ENCODE measurements at regions not wholly inside any gene's neighbourhood (a gene's known extent, or its start where the extent isn't known, plus 50 kb on each side); places are given as distances from the start of the nearest gene placed in this dataset.
"Not testable (repeated sequence)": the region's sequence is repeated elsewhere in the genome, so short reads cannot be mapped to it uniquely, and the experiment has no call there.

- intact Hi-C loops (cut with DNase I), result loop anchor here in 2 of 4 donors (5.0 to 10.0 kb wide), 3 partner anchors 104 to 257 kb away; no protein-coding TSS in a partner anchor
- no peak overlapping the region for H3K27ac ChIP-seq (ENCODE audit: low read length)
- peaks cover 2% of the 10 kb centered on the region for H3K4me1 ChIP-seq (ENCODE audit: control insufficient read depth, insufficient read depth, low read length)
- H3K27me3 ChIP-seq (ENCODE audit: control insufficient read depth, insufficient read depth), result no peaks in the 10 kb centered on the region
- ATAC-seq (no peak), DNase-seq (no peak)
- H3K9me3 ChIP-seq (ENCODE audit: control insufficient read depth, low read length), result no peaks in the 10 kb centered on the region
- no peak overlapping the region for H3K4me3 ChIP-seq (ENCODE audit: low read length)
- 95% methylated on average over 2 of the region's 2 CpGs for WGBS
Measured at GRCh38 chr4:184280591-184281071, 63.0 kb upstream of the ENPP6 start.

- no peak overlapping the region for H3K27ac ChIP-seq (ENCODE audit: low read length)
- H3K4me3 ChIP-seq (ENCODE audit: low read length), result no peak overlapping the region
- 88% methylated on average over 4 of the region's 4 CpGs for WGBS
- ATAC-seq, result no peak
- no peak for DNase-seq
- intact Hi-C loops (cut with DNase I), result loop anchor here in 2 of 4 donors (5.0 to 10.0 kb wide), 3 partner anchors 105 to 257 kb away; no protein-coding TSS in a partner anchor
- H3K9me3 ChIP-seq (ENCODE audit: control insufficient read depth, low read length), result no peaks in the 10 kb centered on the region
- peaks cover 2% of the 10 kb centered on the region for H3K4me1 ChIP-seq (ENCODE audit: control insufficient read depth, insufficient read depth, low read length)
- no peaks in the 10 kb centered on the region for H3K27me3 ChIP-seq (ENCODE audit: control insufficient read depth, insufficient read depth)
Measured at GRCh38 chr4:184280137-184280536, 62.5 kb upstream of the ENPP6 start.

- WGBS, result 90% methylated on average over 7 of the region's 7 CpGs
- H3K27me3 ChIP-seq (ENCODE audit: control insufficient read depth, insufficient read depth), result no peaks in the 10 kb centered on the region
- H3K27ac ChIP-seq (ENCODE audit: low read length), result no peak overlapping the region
- no peaks in the 10 kb centered on the region for H3K9me3 ChIP-seq (ENCODE audit: control insufficient read depth, low read length)
- ATAC-seq (no peak), DNase-seq (no peak)
- intact Hi-C loops (cut with DNase I), result loop anchor here in 2 of 4 donors (5.0 to 10.0 kb wide), 3 partner anchors 105 to 258 kb away; no protein-coding TSS in a partner anchor
- H3K4me3 ChIP-seq (ENCODE audit: low read length), result no peak overlapping the region
- H3K4me1 ChIP-seq (ENCODE audit: control insufficient read depth, insufficient read depth, low read length), result peaks cover 3% of the 10 kb centered on the region
Measured at GRCh38 chr4:184279496-184280061, 61.9 kb upstream of the ENPP6 start.

GRCh38 chr4:184277769-184278168 lies 60.1 kb upstream of the ENPP6 start:
- H3K27me3 ChIP-seq (ENCODE audit: control insufficient read depth, insufficient read depth); H3K4me1 ChIP-seq (ENCODE audit: control insufficient read depth, insufficient read depth, low read length); ATAC-seq; intact Hi-C loops (cut with DNase I); DNase-seq; H3K4me3 ChIP-seq (ENCODE audit: low read length); H3K9me3 ChIP-seq (ENCODE audit: control insufficient read depth, low read length); H3K27ac ChIP-seq (ENCODE audit: low read length): not testable (repeated sequence)

GRCh38 chr4:184277010-184277409 lies 59.3 kb upstream of the ENPP6 start:
- H3K9me3 ChIP-seq (ENCODE audit: control insufficient read depth, low read length); ATAC-seq; intact Hi-C loops (cut with DNase I); DNase-seq; H3K4me3 ChIP-seq (ENCODE audit: low read length); H3K27me3 ChIP-seq (ENCODE audit: control insufficient read depth, insufficient read depth); H3K27ac ChIP-seq (ENCODE audit: low read length); H3K4me1 ChIP-seq (ENCODE audit: control insufficient read depth, insufficient read depth, low read length): not testable (repeated sequence)
- 86% methylated on average over 3 of the region's 3 CpGs for WGBS

- ATAC-seq; DNase-seq; H3K4me1 ChIP-seq (ENCODE audit: control insufficient read depth, insufficient read depth, low read length); H3K4me3 ChIP-seq (ENCODE audit: low read length); intact Hi-C loops (cut with DNase I); H3K9me3 ChIP-seq (ENCODE audit: control insufficient read depth, low read length); H3K27me3 ChIP-seq (ENCODE audit: control insufficient read depth, insufficient read depth); H3K27ac ChIP-seq (ENCODE audit: low read length): not testable (repeated sequence)
- WGBS, result 88% methylated on average over 4 of the region's 4 CpGs
Measured at GRCh38 chr4:184276346-184276745, 58.7 kb upstream of the ENPP6 start.

GRCh38 chr4:184275766-184276165 lies 58.1 kb upstream of the ENPP6 start:
- DNase-seq (no peak), ATAC-seq (no peak)
- no peaks in the 10 kb centered on the region for H3K9me3 ChIP-seq (ENCODE audit: control insufficient read depth, low read length)
- no peak overlapping the region for H3K4me3 ChIP-seq (ENCODE audit: low read length)
- intact Hi-C loops (cut with DNase I), result no loop called here
- H3K4me1 ChIP-seq (ENCODE audit: control insufficient read depth, insufficient read depth, low read length), result peaks cover 2% of the 10 kb centered on the region
- H3K27me3 ChIP-seq (ENCODE audit: control insufficient read depth, insufficient read depth), result no peaks in the 10 kb centered on the region
- WGBS, result 84% methylated on average over 2 of the region's 2 CpGs
- no peak overlapping the region for H3K27ac ChIP-seq (ENCODE audit: low read length)

GRCh38 chr4:184274286-184274951 lies 56.7 kb upstream of the ENPP6 start:
- Histone ChIP-seq H3K27ac (ENCODE audit: low read length) (peak overlapping the region; percentile 5), H3K27me3 (ENCODE audit: control insufficient read depth, insufficient read depth) (no peaks in the 10 kb centered on the region), H3K9me3 (ENCODE audit: control insufficient read depth, low read length) (no peaks in the 10 kb centered on the region), H3K4me3 (ENCODE audit: low read length) (no peak overlapping the region), H3K4me1 (ENCODE audit: control insufficient read depth, insufficient read depth, low read length) (peaks cover 2% of the 10 kb centered on the region)
- intact Hi-C loops (cut with DNase I), result no loop called here
- DNase-seq (peak in 2 of 3 donors; percentile 61 to 67), ATAC-seq (peak; percentile 54 to 66)
- 56% methylated on average over 6 of the region's 6 CpGs for WGBS

GRCh38 chr4:184273166-184274147 lies 55.8 kb upstream of the ENPP6 start:
- no peak for DNase-seq
- peaks cover 2% of the 10 kb centered on the region for H3K4me1 ChIP-seq (ENCODE audit: control insufficient read depth, insufficient read depth, low read length)
- intact Hi-C loops (cut with DNase I), result no loop called here
- H3K27ac ChIP-seq (ENCODE audit: low read length), result no peak overlapping the region
- no peak overlapping the region for H3K4me3 ChIP-seq (ENCODE audit: low read length)
- WGBS, result 83% methylated on average over 17 of the region's 17 CpGs
- no peaks in the 10 kb centered on the region for H3K27me3 ChIP-seq (ENCODE audit: control insufficient read depth, insufficient read depth)
- ATAC-seq, result no peak
- no peaks in the 10 kb centered on the region for H3K9me3 ChIP-seq (ENCODE audit: control insufficient read depth, low read length)

GRCh38 chr4:184270808-184271413 lies 53.2 kb upstream of the ENPP6 start:
- DNase-seq (no peak), ATAC-seq (no peak)
- Histone ChIP-seq H3K27ac (ENCODE audit: low read length) (no peak overlapping the region), H3K9me3 (ENCODE audit: control insufficient read depth, low read length) (no peaks in the 10 kb centered on the region), H3K4me3 (ENCODE audit: low read length) (no peak overlapping the region), H3K27me3 (ENCODE audit: control insufficient read depth, insufficient read depth) (no peaks in the 10 kb centered on the region), H3K4me1 (ENCODE audit: control insufficient read depth, insufficient read depth, low read length) (peaks cover 2% of the 10 kb centered on the region)
- 94% methylated on average over 5 of the region's 5 CpGs for WGBS
- intact Hi-C loops (cut with DNase I), result no loop called here

Measured in right cardiac atrium (tissue), 5 donors.